BJ (cell line): ENCODE measurements at regions not wholly inside any gene's neighbourhood (a gene's known extent, or its start where the extent isn't known, plus 50 kb on each side); places are given as distances from the start of the nearest gene placed in this dataset.

Experiments
- CTCF ChIA-PET: fragments of 350-600 bp; formaldehyde crosslinking; extraction: SDS; loops from one replicate; lab custom pipeline; 2021; ENCODE audit warnings: antibody characterized with exemption, inconsistent platforms; lab: Yijun Ruan, JAX
- POLR2A ChIA-PET: fragments of 300-600 bp; sonication (Branson Sonifier 250); formaldehyde crosslinking; extraction: SDS; loops from one replicate; lab custom pipeline; 2021; ENCODE audit warnings: antibody characterized with exemption; lab: Charles Lee
- DNase-seq: peaks from one replicate; pipeline ENCODE4 v3.0.0-alpha.2; 2011; ENCODE audit warnings: low read depth
- H3K27me3 ChIP-seq: 2 replicates; pipeline ENCODE4 v1.6.0; 2011; ENCODE audit warnings: low read length; ENCODE audit not compliant: control insufficient read depth, insufficient read depth
- H3K36me3 ChIP-seq: 2 replicates; pipeline ENCODE4 v1.5.1; 2011; ENCODE audit warnings: low read length; ENCODE audit not compliant: control insufficient read depth, insufficient read depth
- H3K4me3 ChIP-seq: 2 replicates; pipeline ENCODE4 v1.5.1; 2011; ENCODE audit warnings: low read depth, mild to moderate bottlenecking, control low read depth, low read length
- TF ChIP-seq, protein P1 (sequence below): IDR thresholded peaks from 2 replicates; pipeline ENCODE4 v1.5.1; 2011; ENCODE audit warnings: low read depth, mild to moderate bottlenecking, control low read depth, inconsistent platforms, low read length, moderate library complexity; ENCODE audit not compliant: insufficient read depth

DNA sequence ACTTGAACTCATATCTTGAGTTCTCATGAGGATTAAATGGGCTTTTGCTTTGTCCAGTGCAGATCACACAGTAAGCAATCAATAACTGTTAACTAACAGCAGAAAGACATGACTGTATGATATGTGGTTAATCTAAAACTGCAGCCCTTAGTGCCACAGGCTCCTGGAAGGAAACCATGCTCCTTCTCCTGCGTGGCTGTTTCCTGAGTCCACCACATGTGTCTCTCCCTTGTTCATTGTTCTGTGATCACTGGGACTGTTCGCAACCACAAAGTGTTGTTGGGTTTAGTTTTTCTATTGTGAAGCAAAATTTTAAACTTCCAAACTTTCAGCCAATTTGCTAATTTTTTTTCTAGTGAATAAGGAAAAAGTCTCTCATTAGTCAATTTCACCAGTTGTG, 130.9 kb upstream of the PTPRM start:
- DNase-seq: no peak
- TF ChIP-seq, protein P1, sequence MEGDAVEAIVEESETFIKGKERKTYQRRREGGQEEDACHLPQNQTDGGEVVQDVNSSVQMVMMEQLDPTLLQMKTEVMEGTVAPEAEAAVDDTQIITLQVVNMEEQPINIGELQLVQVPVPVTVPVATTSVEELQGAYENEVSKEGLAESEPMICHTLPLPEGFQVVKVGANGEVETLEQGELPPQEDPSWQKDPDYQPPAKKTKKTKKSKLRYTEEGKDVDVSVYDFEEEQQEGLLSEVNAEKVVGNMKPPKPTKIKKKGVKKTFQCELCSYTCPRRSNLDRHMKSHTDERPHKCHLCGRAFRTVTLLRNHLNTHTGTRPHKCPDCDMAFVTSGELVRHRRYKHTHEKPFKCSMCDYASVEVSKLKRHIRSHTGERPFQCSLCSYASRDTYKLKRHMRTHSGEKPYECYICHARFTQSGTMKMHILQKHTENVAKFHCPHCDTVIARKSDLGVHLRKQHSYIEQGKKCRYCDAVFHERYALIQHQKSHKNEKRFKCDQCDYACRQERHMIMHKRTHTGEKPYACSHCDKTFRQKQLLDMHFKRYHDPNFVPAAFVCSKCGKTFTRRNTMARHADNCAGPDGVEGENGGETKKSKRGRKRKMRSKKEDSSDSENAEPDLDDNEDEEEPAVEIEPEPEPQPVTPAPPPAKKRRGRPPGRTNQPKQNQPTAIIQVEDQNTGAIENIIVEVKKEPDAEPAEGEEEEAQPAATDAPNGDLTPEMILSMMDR: no peak
- H3K4me3 ChIP-seq: no peak overlapping the region
- H3K36me3 ChIP-seq: no peaks in the 10 kb centered on the region
- CTCF ChIA-PET: no interaction called here
- no peaks in the 10 kb centered on the region for H3K27me3 ChIP-seq
- POLR2A ChIA-PET: no interaction called here

DNA sequence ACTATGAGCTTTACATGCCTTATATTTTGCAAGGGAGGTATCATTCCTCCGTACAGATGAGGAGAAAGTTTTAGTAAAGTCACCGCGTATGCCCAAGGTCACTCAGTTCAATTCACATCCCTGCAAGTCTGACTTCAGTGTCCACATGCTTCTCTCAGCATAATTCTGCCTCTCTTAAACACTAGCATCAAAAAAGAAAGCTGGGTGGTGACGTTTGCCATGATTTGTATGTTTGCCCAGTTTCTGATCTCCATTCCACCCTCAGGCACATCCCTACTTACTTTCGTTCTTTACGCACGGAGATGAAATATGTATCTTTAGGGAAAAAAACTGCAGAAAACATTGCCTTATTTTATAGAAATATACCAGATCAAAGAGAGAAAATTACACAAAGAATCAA, 129.2 kb upstream of the PTPRM start:
- Histone ChIP-seq H3K27me3 (no peaks in the 10 kb centered on the region), H3K4me3 (no peak overlapping the region), H3K36me3 (no peaks in the 10 kb centered on the region)
- no peak for DNase-seq
- CTCF ChIA-PET: interaction anchor here (0.8 to 1.1 kb wide), 2 partner anchors 10 to 14 kb away, joined by 3 to 4 read pairs; no protein-coding TSS in a partner anchor
- TF ChIP-seq, protein P1: no peak
- POLR2A ChIA-PET: no interaction called here

DNA sequence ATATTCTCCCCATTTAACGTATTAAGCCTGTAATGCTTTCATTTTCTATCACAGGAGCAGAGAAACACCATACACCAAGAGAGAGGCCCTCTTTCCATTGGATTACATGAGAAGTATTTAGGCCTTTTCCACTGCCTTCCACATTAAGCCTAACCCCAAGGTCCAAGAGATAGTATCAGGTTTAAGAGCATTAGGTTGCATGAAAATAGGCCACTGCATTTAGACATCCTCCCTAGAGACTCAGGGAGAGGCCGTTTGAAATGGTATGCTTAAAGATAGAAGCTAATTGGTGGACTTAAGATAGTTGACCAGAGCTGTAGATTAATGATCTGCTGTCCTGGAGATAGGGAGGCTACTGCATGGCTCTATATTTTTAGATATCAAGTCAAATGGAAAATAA, 128.5 kb upstream of the PTPRM start:
- DNase-seq: no peak
- Histone ChIP-seq H3K4me3 (no peak overlapping the region), H3K27me3 (no peaks in the 10 kb centered on the region), H3K36me3 (no peaks in the 10 kb centered on the region)
- CTCF ChIA-PET: no interaction called here
- TF ChIP-seq, protein P1: no peak
- POLR2A ChIA-PET: no interaction called here

DNA sequence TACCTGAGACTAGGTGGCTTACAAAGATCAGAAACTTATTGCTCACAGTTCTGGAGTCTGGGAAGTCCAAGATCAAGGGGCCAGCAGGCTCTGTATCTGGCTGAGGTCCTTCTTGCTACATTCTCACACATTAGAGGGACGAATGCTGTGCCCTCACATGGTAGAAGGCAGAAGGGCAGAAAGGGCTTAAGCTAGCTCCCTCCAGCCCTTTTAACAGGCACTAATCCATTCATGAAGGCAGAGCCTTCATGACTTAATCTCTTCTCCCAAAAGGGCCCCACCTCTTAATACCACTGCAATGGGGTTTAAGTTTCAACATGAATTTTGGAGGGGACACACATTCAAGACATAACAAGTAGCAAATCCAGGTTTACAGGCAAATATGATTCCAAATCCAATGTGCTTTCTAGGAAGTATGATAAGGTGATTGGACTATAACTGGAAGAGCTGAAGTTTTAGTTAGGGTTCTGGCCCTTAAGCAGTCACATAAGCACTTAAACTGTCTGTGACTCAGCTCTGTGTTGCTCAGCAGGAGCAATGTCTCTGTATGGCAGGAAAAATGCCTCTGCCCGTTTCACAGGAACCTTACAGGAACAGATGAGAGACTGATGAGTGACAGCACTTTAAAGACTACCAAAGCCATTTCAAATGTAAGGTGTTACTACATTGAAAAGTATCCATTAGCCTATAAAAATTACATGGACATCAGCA, 119.6 kb upstream of the PTPRM start:
- ChIA-PET POLR2A (no interaction called here), CTCF (interaction anchor here (0.6 to 1.1 kb wide), 2 partner anchors 10 to 37 kb away, joined by 3 read pairs; no protein-coding TSS in a partner anchor)
- no peak for DNase-seq
- H3K4me3 ChIP-seq: no peak overlapping the region
- TF ChIP-seq, protein P1: no peak
- no peaks in the 10 kb centered on the region for H3K36me3 ChIP-seq
- peaks cover 4% of the 10 kb centered on the region; the same call in 1 of the 2 replicates for H3K27me3 ChIP-seq

DNA sequence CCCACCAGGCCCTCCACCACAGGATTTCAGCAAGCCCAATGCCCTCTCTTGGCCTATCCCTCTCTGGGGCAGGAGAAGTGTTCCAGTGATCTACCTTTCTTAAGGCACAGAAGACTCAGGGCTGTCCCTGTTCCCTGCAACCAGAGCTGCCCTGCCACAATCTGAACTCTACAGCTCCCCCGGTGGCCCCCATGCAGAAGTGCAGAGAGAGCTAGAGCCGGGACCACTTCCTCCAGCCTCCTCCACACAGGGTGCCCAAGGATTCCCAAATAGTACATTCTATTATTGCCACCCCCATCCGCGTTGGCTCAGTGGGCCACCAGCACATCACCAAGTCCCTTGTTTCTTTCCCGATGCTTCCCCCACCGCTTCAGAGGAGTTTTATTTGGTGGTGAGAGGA, 114.8 kb upstream of the PTPRM start:
- Histone ChIP-seq H3K4me3 (no peak overlapping the region), H3K36me3 (no peaks in the 10 kb centered on the region), H3K27me3 (peaks cover 5% of the 10 kb centered on the region; the same call in 1 of the 2 replicates)
- POLR2A ChIA-PET: no interaction called here
- TF ChIP-seq, protein P1: peak; percentile 72
- CTCF ChIA-PET: interaction anchor here (0.7 to 3.1 kb wide), 11 partner anchors 7 to 903 kb away, joined by 3 to 12 read pairs (median 3); no protein-coding TSS in a partner anchor
- DNase-seq: no peak
